Adrenal gland (tissue), 9 donors: ENCODE measurements at regions not wholly inside any gene's neighbourhood (a gene's known extent, or its start where the extent isn't known, plus 50 kb on each side); places are given as distances from the start of the nearest gene placed in this dataset.

Experiments
- DNase-seq, 7 donors: peaks; one replicate each; pipeline ENCODE4 v3.0.0-alpha.2; 2019 to 2020
- H3K27ac ChIP-seq, 5 donors: fragments of 200-600 bp; sonication (generic) in 4 of 5; 1 replicate in 3 of 5; 2 replicates in 2 of 5; pipeline versions ENCODE4 v1.5.1 to v1.8.0; 2016 to 2020; ENCODE audit warnings: mild to moderate bottlenecking in 1 of 5
- H3K27me3 ChIP-seq: fragments of 200-600 bp; 2 replicates; pipeline ENCODE4 v1.8.0; 2021
- H3K36me3 ChIP-seq, 2 donors: fragments of 200-600 bp; replicated peaks in 1 of 2; 1 replicate in 1 of 2; 2 replicates in 1 of 2; pipeline versions ENCODE4 v1.5.1 to v1.8.0; 2018 to 2022
- H3K4me1 ChIP-seq, 2 donors: fragments of 200-600 bp; replicated peaks in 1 of 2; 1 replicate in 1 of 2; 2 replicates in 1 of 2; pipeline versions ENCODE4 v1.5.1 to v1.8.0; 2018 to 2021
- H3K4me3 ChIP-seq, 4 donors: fragments of 200-600 bp; sonication (generic) in 3 of 4; one replicate each; pipeline ENCODE4 v1.5.1; 2016 to 2018
- H3K9me3 ChIP-seq, 3 donors: fragments of 200-600 bp; sonication (generic) in 1 of 3; replicated peaks in 1 of 3; 1 replicate in 2 of 3; 2 replicates in 1 of 3; pipeline versions ENCODE4 v1.5.1 to v1.8.0; 2016 to 2021
- POLR2A ChIP-seq, 2 donors: fragments of 450-650 bp; IDR thresholded peaks; one replicate each; pipeline ENCODE4 v1.6.1; 2017; ENCODE audit warnings: antibody characterized with exemption in 2 of 2, mild to moderate bottlenecking in 2 of 2, moderate library complexity in 1 of 2
- WGBS, 4 donors: extraction: QIAGEN DNeasy Blood & Tissue Kit in 2 of 4; methylation state at CpG; one replicate each; pipeline versions ENCODE4 v1.1.5 to v1.1.7; 2013 to 2017; 5-methylcytosine and 5-hydroxymethylcytosine counted together
- intact Hi-C, 2 donors: fragments of 100-400 bp; cut with DNase I; formaldehyde crosslinking; loops; one replicate each; pipeline versions ENCODE4 v1.14.1 to v1.15.0; 2022 to 2023
- TF ChIP-seq, protein P1 (sequence below), 6 experiments: fragments of 450-650 bp in 4 of 6; fragments of 200-600 bp in 2 of 6; sonication (generic) in 1 of 6; IDR thresholded peaks; 1 replicate in 5 of 6; 2 replicates in 1 of 6; pipeline versions ENCODE4 v1.5.1 to v1.8.0; 2016 to 2021; ENCODE audit warnings: antibody characterized with exemption in 6 of 6, mild to moderate bottlenecking in 2 of 6, moderate library complexity in 1 of 6
- donor health status: healthy with polysubstance abuse.
- donor health status: Bipolar disorder and iron deficiency.
- donor health status: DM: yes; HTN: yes; CAD: no.
- donor health status: DM: no; HTN: no; CAD: no.
- donor health status: DM: no; HTN: no; CAD: no.

DNA sequence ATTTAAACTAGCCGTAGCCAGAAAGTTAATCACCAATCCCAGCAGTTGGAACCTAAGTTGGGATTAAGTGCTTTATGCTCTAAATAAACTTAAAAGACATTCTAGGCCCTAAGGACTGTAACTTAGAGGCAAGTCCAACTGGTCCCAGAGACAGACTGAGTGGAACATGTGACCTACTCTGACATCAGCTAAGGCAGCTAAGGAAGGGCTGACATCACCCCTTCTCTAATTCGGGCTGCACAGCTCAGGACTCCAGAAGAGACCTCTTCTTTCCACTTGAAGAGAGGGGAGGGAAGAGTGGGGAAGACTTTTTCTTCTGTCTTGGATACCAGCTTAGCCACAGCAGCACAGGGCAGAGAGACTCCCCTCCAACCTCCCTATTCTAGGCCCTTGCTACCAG is 565.2 kb downstream of the CDH8 start:
- TF ChIP-seq, protein P1, sequence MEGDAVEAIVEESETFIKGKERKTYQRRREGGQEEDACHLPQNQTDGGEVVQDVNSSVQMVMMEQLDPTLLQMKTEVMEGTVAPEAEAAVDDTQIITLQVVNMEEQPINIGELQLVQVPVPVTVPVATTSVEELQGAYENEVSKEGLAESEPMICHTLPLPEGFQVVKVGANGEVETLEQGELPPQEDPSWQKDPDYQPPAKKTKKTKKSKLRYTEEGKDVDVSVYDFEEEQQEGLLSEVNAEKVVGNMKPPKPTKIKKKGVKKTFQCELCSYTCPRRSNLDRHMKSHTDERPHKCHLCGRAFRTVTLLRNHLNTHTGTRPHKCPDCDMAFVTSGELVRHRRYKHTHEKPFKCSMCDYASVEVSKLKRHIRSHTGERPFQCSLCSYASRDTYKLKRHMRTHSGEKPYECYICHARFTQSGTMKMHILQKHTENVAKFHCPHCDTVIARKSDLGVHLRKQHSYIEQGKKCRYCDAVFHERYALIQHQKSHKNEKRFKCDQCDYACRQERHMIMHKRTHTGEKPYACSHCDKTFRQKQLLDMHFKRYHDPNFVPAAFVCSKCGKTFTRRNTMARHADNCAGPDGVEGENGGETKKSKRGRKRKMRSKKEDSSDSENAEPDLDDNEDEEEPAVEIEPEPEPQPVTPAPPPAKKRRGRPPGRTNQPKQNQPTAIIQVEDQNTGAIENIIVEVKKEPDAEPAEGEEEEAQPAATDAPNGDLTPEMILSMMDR (IDR thresholded peaks at IDR 0.05), result no peak
- TF ChIP-seq POLR2A (IDR thresholded peaks at IDR 0.05), result no peak
- intact Hi-C loops, result no loop called here
- WGBS, 4 donors, result 68 to 78% (median 73%) methylated on average over 2 of the region's 2 CpGs

DNA sequence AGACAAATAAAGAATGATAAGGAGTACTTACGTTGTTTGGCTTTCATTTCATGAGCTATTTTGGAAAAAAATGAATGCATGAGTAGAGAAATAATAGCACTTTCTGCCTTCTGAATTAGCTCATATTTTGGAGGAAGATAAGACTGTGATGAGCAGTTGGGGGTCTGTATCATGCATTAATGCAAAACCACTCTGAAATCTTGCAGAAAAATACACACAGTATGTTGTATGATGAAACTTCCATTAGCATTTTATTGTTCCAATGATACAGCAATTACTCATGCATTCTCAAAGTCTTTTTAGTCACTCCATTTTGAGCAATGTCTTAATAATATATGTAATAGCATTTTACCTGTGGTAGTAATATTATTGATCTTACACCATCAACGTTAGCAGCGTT is 571.0 kb downstream of the CDH8 start:
- H3K4me1 ChIP-seq, result no peaks in the 10 kb centered on the region
- no peak overlapping the region for H3K27ac ChIP-seq
- no peak overlapping the region for H3K4me3 ChIP-seq
- no peaks in the 10 kb centered on the region for H3K36me3 ChIP-seq
- no peak for DNase-seq
- no peak for TF ChIP-seq POLR2A (IDR thresholded peaks at IDR 0.05)
- TF ChIP-seq, protein P1 (IDR thresholded peaks at IDR 0.05), result no peak
- intact Hi-C loops, result no loop called here
- WGBS, 4 donors, result 56 to 84% (median 74%) methylated on average over 3 of the region's 3 CpGs
- no peaks in the 10 kb centered on the region for H3K27me3 ChIP-seq
- no peaks in the 10 kb centered on the region for H3K9me3 ChIP-seq

More for the DNA sequence above, 565.2 kb downstream of the CDH8 start:
- H3K27ac ChIP-seq, result no peak overlapping the region
- H3K27me3 ChIP-seq, result no peaks in the 10 kb centered on the region
- no peaks in the 10 kb centered on the region for H3K9me3 ChIP-seq
- no peaks in the 10 kb centered on the region for H3K4me1 ChIP-seq
- no peaks in the 10 kb centered on the region for H3K36me3 ChIP-seq
- H3K4me3 ChIP-seq, result no peak overlapping the region
- no peak for DNase-seq

DNA sequence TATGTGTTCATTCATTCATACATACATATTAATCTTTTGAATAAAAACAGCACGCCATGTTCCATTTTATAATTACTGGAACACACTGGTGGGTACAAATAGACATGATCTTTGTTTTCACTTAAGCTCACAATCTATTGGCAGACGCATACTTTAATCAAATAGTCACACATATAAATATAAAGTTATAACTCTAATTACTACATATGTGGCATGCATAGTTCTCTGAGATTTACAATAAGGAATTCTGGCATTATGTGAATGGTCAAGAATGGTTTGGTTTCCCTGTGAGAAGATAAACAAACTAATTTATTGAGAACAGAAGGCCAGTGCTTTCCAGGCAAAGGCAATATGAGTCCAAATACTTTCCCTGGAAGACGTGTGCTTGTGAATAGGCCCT is 576.2 kb downstream of the CDH8 start:
- Histone ChIP-seq H3K9me3 (no peaks in the 10 kb centered on the region), H3K27me3 (no peaks in the 10 kb centered on the region), H3K4me3 (no peak overlapping the region), H3K36me3 (no peaks in the 10 kb centered on the region), H3K4me1 (no peaks in the 10 kb centered on the region), H3K27ac (no peak overlapping the region)
- WGBS, 4 donors, result 64 to 68% (median 65%) methylated on average over 3 of the region's 3 CpGs
- TF ChIP-seq, protein P1 (IDR thresholded peaks at IDR 0.05), result no peak
- TF ChIP-seq POLR2A (IDR thresholded peaks at IDR 0.05), result no peak
- DNase-seq, result no peak
- intact Hi-C loops, result no loop called here

DNA sequence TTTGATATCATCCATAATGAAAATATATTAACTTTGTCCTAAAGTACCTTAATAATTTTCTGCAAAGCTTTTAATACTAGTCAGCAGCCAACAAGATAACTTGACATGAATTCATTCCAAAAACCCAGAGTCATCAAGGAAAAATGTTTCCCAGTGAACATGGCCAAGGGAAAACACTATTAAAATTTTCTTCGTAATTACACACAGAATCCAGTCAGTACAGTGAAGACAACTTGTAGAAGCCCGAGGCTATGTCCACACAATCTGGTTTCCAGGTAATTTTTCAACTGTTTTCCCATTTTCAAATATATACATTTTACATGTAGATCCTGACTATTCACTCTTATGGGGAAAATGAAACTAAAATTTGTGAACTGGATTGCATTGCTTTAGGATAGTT is 600.9 kb downstream of the CDH8 start:
- WGBS, 4 donors, result 59 to 69% (median 62%) methylated on average over 2 of the region's 2 CpGs
- Histone ChIP-seq H3K4me3 (no peak overlapping the region), H3K36me3 (no peaks in the 10 kb centered on the region), H3K4me1 (no peaks in the 10 kb centered on the region), H3K9me3 (no peaks in the 10 kb centered on the region), H3K27me3 (no peaks in the 10 kb centered on the region), H3K27ac (no peak overlapping the region)
- intact Hi-C loops, result no loop called here
- DNase-seq, result no peak
- no peak for TF ChIP-seq POLR2A (IDR thresholded peaks at IDR 0.05)
- TF ChIP-seq, protein P1 (IDR thresholded peaks at IDR 0.05), result no peak
